HG02981 (cell line): ENCODE measurements at regions not wholly inside any gene's neighbourhood (a gene's known extent, or its start where the extent isn't known, plus 50 kb on each side); places are given as distances from the start of the nearest gene placed in this dataset.
"Not testable (repeated sequence)": the region's sequence is repeated elsewhere in the genome, so short reads cannot be mapped to it uniquely, and the experiment has no call there.

ENCODE experiments used
- ATAC-seq: cut with Tn5 transposase; IDR thresholded peaks from one replicate; pipeline ENCODE4 v1.9.1; 2021; ENCODE audit warnings: mild to moderate bottlenecking, moderate library complexity; ENCODE audit not compliant: unreplicated experiment

DNA sequence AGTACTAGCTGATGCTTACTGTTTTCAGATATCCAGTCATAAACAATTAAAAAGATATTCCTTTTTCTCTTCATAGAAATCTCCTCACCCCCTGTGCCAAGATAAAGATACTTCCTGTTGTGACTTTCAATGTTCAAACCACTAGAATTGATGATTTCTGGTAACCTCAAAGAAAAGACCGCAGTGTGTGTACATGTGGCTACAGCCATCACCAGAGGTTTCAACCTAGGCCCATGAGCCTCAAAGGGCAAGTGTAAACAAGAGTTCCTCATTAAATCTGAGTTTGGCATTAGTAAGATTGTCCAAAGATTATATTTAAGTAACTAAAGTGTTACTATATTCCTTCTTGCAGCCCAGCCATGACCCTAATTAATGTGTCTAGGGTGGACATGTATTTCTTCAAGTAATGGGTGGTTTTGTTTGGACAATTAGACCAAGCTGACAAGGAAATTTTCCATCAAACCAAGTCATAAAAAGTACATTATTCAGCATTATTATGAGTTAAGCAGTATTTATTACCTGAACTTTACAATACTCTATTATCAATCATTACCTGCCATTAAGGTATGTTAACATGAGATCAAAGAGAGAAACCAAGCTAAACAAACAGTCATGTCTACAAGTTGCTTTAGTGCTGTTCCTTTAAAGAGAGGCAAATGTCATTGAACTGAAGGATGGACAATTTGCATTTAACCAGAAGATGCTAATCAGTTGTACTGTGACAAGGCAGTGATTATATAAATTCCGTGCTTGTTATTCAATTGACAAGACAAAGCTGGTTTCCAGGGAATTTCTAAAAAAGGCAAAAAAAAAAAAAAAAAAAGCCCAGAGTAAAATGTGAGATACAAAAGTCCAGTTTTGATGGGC is 382.7 kb downstream of the LNPK start:
- ATAC-seq = no peak

DNA sequence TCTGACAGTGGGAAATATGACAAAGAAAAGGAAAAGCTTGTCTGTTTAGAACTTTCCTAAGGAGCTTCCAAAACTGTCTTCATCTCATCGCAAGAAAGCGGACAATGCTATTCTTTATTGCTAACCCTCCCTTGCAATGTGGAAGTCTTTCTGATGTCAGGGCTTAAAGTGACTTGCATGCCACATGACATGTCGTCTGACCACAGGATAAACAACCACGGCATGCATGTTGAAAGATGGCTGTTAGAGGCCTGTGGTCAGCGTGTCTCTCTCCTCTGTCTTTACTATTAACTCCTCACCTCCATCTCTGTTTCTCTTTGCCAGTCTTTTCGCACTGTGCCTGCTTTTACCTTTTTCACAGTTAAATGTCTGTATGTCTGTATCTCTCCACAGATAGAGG is 389.8 kb downstream of the LNPK start:
- ATAC-seq = no peak

DNA sequence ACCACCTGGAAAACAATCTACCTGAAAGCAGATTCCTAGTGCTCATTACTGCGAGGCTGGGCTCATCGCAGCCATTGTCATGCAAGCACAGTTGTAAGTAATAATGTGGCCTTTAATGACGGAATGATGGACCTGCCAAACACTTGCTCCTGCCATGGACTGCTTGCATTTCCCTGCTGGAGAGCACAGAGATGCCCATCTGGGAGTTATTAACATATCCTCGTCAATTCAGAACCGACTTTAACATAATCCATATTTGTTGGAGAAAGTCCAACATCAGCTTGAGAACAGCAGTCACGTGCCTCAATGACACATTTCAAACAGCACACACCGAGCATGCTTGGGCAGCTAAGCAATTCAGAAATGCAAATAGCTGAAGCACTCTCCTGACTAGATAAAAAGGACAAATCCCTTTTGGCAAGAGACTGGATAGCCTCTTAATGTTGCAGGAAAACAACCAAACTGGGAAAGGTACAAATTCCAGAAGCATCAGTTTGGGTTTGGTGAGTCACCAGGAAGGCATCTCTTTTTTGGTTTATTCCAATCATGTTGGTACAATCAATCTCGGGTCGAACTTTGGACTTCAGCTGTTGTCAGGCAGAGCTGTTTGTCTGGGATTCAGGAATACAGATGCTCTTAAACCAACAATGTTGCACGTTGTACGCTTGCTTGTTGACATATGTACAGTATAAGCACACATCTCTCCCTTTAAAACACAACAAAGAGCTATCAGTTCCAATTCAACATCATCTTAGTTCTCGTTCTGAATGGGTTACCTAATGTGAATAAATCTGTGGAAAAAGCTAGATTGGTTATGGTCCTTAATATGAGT is 395.8 kb downstream of the LNPK start:
- ATAC-seq = no peak

DNA sequence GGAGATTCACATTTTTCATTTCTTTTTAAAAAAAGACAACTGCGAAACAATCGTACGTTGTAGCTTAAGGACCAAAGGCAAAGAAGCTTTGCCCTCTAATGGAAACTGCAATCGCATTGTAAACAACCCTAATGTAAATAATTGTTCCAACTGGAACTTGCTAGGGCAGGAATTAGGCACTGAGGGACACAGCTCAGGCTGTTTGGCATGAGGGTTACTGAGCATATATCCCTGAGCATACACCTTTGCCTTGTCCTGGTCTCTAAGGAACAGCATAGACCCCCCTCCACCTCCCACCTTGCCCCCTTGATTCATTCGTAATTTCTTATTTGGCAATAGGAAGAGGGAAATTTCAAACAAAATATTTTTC is 396.4 kb downstream of the LNPK start:
- no peak for ATAC-seq

DNA sequence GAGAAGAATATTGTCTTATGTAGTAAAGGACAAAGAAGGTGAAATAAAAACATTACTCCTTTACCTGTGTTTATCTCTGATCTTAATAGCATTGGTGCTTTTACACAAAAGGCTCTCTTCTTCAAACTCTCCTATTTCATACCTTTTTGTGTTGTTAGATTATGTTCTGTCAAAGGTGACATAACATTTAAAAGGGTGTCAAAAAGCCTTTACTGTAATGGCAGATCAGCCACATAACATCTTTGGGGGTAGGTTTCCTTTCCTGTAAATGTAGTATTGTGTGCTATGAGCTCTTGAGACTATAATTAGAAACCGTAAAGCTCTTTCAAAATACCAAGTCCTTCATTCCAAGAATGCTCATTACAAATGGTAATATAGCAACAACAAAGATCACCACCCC is 400.1 kb downstream of the LNPK start:
- ATAC-seq = no peak

DNA sequence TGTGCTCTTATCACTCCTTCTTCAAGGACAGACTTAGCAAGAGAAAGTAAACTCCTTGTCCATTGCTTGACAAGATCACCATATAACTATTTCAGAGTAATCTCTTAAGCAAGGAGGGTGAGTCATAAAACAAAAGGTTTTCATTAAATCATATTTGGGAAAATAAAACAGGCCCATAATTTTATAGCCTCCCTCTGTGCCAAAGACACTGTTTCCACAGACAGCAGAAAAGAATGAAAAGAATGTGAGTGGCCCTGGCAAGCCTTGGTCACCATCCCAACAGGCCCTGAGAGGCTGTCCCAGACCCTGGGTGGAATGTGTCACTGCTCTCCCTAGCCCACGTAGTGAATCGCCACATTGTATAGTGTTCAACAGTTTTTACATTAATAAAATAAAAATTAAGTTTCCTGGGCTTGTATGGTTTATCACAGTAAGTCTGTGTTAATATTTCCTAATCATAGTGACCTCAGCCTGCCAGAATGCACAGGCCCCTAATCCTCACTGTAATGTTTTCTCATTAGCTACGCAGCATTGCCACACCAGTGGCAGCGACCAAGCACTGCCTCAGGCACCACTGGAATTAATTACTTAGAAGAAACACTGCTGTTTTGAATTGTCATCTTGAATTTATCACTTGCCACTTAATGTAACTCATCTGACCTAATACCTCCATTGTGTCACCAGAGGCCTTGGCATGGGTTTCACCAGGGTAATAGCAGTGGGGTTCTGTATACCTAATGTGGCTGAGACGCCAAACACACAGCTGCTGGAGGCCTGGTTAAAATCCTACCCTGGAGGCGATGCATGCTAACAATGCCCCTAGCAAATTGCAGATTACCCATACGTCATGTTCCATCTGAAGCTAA is 401.9 kb downstream of the LNPK start:
- no peak for ATAC-seq

DNA sequence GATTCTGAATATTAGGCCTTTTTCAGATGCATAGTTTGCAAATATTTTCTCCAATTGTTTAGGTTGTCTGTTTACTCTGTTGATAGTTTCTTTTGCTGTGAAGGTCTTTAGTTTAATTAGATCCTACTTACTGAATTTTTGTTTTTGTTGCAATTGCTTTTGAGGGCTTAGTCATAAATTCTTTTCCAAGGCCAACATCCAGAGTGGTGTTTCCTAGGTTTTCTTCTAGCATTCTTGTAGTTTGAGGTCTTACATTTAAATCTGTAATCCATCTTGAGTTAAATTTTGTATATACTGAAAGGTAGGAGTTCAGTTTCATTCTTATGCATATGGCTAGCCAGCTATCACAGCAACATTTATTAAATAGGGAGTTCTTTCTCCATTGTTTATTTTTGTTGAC is 404.8 kb downstream of the LNPK start:
- no peak for ATAC-seq

DNA sequence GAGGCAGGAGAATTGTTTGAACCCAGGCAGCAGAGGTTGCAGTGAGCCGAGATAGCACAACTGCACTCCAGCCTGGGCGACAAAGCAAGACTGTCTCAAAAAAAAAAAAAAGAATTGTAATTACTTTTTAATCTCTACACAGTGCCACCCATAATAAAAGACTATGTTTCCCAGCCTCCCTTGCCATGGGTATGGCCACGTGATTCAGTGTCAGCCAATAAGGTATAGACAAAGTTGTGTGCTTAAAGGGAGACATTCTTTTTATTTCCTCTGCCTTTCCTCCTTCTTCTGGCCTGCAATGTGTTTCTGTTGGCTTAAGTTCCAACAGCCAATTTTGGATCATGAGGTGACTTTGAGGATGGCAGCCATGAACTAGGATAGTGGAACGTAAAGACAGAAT is 406.9 kb downstream of the LNPK start:
- no peak for ATAC-seq

DNA sequence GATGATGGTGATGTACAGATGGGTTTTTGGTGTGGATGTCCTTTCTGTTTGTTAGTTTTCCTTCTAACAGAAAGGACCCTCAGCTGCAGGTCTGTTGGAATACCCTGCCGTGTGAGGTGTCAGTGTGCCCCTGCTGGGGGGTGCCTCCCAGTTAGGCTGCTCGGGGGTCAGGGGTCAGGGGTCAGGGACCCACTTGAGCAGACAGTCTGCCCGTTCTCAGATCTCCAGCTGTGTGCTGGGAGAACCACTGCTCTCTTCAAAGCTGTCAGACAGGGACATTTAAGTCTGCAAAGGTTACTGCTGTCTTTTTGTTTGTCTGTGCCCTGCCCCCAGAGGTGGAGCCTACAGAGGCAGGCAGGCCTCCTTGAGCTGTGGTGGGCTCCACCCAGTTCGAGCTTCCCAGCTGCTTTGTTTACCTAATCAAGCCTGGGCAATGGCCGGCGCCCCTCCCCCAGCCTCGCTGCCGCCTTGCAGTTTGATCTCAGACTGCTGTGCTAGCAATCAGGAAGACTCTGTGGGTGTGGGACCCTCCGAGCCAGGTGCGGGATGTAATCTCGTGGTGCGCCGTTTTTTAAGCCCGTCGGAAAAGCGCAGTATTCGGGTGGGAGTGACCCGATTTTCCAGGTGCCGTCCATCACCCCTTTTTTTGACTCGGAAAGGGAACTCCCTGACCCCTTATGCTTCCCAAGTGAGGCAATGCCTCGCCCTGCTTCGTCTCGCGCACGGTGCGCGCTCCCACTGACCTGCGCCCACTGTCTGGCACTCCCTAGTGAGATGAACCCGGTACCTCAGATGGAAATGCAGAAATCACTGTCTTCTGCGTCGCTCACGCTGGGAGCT is 408.2 kb downstream of the LNPK start:
- not testable (repeated sequence) for ATAC-seq

DNA sequence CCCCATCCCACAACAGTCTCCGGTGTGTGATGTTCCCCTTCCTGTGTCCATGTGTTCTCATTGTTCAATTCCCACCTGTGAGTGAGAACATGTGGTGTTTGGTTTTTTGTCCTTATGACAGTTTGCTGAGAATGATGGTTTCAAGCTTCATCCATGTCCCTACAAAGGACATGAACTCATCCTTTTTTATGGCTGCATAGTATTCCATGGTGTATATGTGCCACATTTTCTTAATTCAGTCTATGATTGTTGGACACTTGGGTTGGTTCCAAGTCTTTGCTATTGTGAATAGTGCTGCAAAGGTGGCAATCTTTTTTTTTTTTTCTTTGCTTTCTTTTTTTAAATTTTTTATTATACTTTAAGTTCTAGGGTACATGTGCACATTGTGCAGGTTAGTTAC is 406.7 kb upstream of the ATP5MC3 start:
- ATAC-seq = not testable (repeated sequence)

DNA sequence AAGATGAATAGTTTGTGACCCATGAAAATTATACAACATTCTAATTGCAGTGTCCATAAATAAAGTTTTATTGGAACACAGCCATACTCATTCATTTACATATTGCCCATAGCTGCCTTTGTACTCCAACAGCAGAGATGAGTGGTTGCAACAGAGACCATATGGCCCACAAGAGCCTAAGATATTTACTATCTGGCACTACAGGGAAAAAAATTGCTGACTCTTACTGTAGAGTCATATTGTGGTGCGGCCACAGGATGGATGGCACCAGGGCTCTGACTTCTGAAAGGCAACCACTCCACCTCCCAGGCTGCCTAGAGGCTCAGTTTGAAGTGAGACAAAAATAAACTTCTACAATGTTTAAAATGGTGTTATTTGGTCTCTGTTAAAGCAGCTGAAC is 404.0 kb upstream of the ATP5MC3 start:
- ATAC-seq = no peak

DNA sequence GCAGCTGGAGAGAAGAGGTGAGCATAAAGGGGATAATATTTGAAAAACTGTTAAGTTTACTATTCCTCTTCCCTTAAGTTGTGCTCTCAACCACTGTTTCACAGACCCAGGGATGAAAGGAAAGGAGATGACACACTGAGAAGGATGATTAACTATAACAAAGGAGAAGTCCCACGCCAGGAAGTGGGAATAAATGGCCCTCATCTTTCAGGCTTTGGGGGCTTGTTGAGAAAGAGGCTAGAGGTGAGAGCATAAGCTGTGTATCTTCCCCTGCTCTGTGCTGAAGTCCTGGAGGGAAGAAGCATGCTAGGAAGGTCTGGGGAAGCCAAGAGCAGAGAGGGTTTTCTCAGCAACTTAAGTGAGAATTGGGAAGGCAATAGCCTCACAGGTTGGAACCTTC is 399.1 kb upstream of the ATP5MC3 start:
- ATAC-seq = no peak

DNA sequence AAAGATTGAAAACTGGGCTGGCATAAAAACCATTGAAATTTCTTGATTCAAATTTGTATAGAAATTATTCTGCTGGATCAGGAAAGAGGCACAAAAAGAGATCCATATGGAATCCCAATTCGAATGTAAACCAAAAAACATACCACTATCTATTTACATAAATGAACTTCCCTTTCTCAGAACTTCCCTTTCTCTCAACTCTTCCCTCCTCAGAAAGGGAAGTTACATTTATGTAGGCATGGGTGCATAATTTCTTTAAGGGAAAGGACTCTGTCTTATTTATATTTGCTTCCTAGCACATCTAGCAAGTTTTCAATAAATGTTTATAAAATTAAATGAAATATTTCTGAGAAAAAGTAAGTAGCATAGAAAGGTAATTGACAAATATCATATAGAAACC is 398.1 kb upstream of the ATP5MC3 start:
- no peak for ATAC-seq

DNA sequence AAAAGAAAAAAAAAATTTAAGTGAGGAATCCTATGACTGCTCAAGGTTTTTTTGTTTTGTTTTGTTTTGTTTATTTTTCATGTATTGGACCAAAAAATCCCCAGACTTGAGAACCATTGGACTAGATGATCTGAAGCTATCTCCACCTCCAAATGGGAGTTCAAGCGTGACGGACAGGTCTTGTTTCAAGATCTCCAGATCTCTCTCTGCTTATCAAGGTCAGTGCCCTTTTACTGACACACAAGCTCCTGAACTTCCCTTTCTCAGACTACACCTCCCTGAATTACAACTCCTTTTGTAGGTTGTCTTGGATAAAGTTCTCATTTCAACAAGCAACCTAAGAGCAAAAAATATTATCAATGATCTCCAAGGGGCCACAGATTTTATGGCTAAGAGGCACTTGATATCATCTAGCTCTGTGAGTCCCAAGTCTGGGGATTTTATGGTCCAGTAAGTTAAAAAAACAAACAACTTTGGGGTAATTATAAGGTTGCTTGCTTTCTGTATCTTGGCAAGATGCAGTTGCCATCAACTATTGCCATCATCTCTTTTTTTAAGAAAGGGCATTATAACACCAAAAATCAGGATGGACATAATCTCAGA is 396.0 kb upstream of the ATP5MC3 start:
- no peak for ATAC-seq

DNA sequence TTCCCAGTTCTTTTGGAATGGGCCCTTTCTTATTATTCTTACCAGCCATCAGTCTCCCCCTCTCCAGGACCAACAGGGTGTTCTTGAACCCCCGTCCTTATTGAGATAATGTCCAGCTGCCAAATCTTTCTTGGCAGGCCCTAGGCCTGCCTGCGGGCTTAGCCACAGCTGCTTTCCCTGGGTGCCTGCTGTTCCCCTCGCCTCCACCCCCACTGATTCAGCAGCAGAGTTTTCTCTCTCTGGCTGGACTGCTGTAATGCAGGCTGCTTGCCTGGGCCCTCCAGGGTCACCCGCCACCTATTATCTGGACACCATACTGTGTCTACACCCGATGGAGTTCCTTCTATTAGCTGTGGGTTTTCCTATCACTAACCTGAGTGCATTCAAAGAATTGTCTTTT is 395.4 kb upstream of the ATP5MC3 start:
- ATAC-seq = no peak

DNA sequence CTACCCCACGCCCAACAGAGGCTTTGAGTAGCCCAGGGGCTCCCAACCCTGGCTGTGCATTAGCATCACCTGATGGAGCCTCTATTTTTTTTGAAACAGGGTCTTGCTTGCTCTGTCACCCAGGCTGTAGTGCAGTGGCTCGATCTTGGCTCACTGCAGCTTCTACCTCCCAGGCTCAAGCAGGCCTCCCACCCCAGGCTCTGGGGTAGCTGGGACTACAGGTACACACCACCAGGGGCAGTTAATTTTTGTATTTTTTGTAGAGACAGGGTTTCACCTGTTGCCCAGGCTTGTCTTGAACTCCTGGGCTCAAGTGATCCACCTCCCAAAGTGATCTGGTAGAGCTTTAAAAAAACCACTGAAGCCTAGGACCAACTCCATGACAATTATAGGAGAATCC is 394.8 kb upstream of the ATP5MC3 start:
- ATAC-seq = no peak

DNA sequence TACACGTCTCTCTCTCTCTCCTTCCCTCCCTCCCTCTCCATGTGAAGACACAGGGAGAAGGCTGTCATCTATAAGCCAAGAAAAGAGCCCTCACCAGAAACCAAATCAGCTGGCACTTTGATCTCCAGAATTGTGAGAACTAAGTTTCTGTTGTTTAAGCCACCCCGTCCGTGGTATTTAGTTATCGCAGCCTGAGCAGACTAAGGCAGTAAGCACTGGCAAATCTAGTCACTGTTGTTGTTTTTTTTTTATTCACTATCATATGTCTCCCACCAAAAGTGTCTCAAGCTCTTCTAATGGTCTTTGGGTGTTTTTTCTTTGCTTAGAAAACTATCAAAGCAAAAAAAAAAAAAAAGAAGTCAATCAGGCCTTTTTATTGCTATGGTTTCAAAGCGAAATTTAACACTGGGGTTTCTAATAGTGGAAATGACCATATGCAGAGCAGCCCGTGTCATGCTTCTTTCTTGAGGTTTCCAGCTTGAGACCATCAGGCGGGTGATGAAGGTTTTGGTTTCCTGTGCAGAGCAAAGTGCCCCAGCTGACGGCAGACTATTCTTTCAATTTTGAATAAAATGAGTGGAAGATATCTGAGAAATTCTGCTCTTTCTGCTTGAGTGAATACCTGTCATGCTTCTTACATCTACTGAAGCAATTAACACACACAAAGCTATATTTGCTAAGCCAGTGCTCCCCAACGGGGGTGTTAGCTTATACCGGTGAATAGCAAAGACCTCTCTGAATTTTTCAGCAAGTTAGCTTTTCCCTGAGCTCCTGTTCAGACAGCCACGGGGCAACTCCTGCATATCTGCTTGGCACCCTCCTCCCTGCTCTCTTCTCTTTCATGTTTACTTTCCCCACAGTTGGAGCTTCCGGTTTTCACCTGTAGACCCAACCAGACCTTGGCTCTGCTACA is 394.1 kb upstream of the ATP5MC3 start:
- peak; percentile 99 for ATAC-seq

DNA sequence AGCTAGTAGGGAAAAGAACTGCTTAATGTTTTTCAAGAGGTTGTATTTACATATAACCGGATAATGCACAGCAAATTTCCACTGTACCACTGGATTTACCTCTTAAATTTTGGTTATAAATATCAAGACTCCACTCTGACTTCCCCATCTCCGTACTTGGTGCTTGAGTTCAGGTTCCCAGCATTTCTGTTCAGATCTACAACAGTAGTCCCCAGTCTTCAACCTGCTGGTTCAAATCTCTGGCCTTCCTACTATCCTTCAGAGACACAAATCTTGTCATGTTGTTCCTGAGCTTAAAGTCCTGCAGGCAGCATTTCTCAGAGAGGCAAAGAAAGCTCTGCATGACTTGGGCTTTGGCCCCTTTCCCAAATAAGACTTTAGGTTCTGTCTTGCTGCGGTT is 392.6 kb upstream of the ATP5MC3 start:
- ATAC-seq = no peak

DNA sequence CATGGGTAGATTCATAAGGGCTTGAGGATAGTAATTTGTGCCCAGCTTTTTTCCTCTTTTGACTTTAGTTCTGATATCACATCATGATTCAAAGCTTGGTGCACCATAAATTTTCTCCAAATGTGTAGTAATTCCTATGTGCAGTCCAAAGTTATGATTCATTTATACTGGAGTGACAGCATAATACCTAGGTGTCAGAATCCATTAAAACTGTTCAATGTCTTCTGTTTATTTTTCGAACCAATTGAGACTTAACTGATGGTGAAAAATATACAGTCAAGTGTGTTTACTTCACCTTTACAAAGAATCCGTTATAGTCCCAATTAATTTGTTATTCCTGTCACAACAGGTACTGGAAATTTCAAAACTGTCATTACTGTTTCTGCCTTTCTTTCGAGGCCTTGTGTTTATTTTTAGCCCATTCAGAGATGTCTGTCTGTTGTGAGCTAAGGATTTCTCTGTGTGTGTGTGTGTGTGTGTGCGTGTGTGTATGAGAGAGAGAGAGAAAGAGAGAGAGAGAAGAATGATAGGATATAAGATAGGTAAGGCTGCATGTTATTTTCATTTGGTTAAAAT is 389.7 kb upstream of the ATP5MC3 start:
- no peak for ATAC-seq
